ENCODE measurements at regions not wholly inside any gene's neighbourhood (a gene's known extent, or its start where the extent isn't known, plus 50 kb on each side); places are given as distances from the start of the nearest gene placed in this dataset.

DNA sequence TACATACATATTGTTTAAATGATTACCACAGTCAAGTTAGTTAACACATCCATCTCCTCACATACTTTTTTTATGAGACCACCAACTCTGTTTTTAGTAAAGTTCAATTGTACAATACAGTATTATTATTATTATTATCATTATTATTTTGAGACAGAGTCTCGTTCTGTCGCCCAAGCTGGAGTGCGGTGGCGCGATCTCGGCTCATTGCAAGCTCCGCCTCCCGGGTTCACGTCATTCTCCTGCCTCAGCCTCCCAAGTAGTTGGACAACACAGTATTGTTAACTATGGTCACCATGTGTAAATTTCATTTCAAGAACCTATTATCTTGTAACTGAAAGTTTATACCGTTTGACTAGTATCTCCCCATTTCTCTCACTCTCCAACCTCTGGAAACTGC, 942.0 kb upstream of the FBXO33 start:
- TF ChIP-seq, protein P1, sequence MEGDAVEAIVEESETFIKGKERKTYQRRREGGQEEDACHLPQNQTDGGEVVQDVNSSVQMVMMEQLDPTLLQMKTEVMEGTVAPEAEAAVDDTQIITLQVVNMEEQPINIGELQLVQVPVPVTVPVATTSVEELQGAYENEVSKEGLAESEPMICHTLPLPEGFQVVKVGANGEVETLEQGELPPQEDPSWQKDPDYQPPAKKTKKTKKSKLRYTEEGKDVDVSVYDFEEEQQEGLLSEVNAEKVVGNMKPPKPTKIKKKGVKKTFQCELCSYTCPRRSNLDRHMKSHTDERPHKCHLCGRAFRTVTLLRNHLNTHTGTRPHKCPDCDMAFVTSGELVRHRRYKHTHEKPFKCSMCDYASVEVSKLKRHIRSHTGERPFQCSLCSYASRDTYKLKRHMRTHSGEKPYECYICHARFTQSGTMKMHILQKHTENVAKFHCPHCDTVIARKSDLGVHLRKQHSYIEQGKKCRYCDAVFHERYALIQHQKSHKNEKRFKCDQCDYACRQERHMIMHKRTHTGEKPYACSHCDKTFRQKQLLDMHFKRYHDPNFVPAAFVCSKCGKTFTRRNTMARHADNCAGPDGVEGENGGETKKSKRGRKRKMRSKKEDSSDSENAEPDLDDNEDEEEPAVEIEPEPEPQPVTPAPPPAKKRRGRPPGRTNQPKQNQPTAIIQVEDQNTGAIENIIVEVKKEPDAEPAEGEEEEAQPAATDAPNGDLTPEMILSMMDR (conservative IDR thresholded peaks at IDR 0.05 in 1 of 2, IDR thresholded peaks at IDR 0.05 in 1 of 2; ENCODE audit: low read depth in 1 of 2, low read length in 2 of 2) = no peak
- no peak for TF ChIP-seq EZH2 (IDR thresholded peaks at IDR 0.05; ENCODE audit: low read length, missing control alignments)

Data from fibroblast of lung (primary cell).